ENCODE measurements at regions not wholly inside any gene's neighbourhood (a gene's known extent, or its start where the extent isn't known, plus 50 kb on each side); places are given as distances from the start of the nearest gene placed in this dataset.

DNA sequence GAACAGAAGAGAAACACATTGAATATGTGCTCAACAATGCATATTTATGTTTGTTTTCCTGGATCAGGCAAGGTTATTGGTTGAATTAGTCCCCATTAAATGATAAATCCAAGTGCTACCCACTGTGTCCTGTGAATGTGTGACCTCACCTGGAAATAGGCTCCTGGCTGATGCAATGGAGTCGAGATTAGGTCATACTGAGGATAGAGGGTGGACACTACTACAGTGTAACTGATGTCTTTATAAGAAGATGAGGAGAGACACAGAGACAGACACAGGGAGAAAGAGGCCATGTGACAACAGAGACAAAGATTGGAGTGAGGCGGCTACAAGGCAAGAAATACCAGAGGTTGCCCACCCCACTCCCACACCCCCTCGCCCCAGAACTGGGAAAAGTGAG lies 559.3 kb downstream of the C6orf118 start:
- no peak overlapping the region for H3K4ac ChIP-seq (ENCODE audit: low read depth, low read length)
- no peaks in the 10 kb centered on the region for H3K79me1 ChIP-seq (ENCODE audit: insufficient read depth, low read depth, low read length, poor library complexity, severe bottlenecking)
- Mint-ChIP-seq H3K4me1 (peaks cover 0 to 2% of the 10 kb centered on the region in 2 experiments; a peak in 1 of 4 replicates), H3K36me3 (ENCODE audit: insufficient read depth in 1 of 3, low read depth in 3 of 3) (no peaks in the 10 kb centered on the region; a peak in 1 of 7 replicates), H3K27me3 (ENCODE audit: low read depth) (no peaks in the 10 kb centered on the region), H3K27ac (no peak overlapping the region), H3K4me3 (no peak overlapping the region), H3K9me3 (no peaks in the 10 kb centered on the region; a peak in 2 of 5 replicates)
- no peak overlapping the region for H3K23ac ChIP-seq (ENCODE audit: insufficient read length, low read depth, low read length)
- H3T11ph ChIP-seq (ENCODE audit: low read length) = no peak overlapping the region
- TF ChIP-seq, protein P1, sequence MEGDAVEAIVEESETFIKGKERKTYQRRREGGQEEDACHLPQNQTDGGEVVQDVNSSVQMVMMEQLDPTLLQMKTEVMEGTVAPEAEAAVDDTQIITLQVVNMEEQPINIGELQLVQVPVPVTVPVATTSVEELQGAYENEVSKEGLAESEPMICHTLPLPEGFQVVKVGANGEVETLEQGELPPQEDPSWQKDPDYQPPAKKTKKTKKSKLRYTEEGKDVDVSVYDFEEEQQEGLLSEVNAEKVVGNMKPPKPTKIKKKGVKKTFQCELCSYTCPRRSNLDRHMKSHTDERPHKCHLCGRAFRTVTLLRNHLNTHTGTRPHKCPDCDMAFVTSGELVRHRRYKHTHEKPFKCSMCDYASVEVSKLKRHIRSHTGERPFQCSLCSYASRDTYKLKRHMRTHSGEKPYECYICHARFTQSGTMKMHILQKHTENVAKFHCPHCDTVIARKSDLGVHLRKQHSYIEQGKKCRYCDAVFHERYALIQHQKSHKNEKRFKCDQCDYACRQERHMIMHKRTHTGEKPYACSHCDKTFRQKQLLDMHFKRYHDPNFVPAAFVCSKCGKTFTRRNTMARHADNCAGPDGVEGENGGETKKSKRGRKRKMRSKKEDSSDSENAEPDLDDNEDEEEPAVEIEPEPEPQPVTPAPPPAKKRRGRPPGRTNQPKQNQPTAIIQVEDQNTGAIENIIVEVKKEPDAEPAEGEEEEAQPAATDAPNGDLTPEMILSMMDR (conservative IDR thresholded peaks at IDR 0.05) = no peak
- no peak overlapping the region for H4K91ac ChIP-seq (ENCODE audit: insufficient read length, low read depth, low read length)
- H3K18ac ChIP-seq (ENCODE audit: insufficient read length, low read depth, low read length) = no peak overlapping the region
- no peak overlapping the region for H3K14ac ChIP-seq (ENCODE audit: insufficient read depth, low read length)
- no peaks in the 10 kb centered on the region for H4K20me1 ChIP-seq (ENCODE audit: control insufficient read depth, insufficient read depth, insufficient read length)
- no peak overlapping the region for H3K27ac ChIP-seq (ENCODE audit: insufficient read length, low read depth, low read length)
- H3K9ac ChIP-seq (ENCODE audit: extremely low read depth, insufficient read length, low read length) = no peak overlapping the region
- H3K27me3 ChIP-seq (ENCODE audit: insufficient read depth, low read length) = no peaks in the 10 kb centered on the region
- no peak overlapping the region for H2BK15ac ChIP-seq (ENCODE audit: low read depth, low read length)
- no peaks in the 10 kb centered on the region for H3K9me3 ChIP-seq (ENCODE audit: control insufficient read depth, low read depth, low read length)
- no peaks in the 10 kb centered on the region for H3K79me2 ChIP-seq (ENCODE audit: insufficient read depth, low read length)
- no peak overlapping the region for H2BK12ac ChIP-seq (ENCODE audit: insufficient read length, low read depth, low read length)
- H3K4me2 ChIP-seq (ENCODE audit: insufficient read depth, insufficient read length, low read length) = no peak overlapping the region
- H2AK5ac ChIP-seq (ENCODE audit: insufficient read length, low read length) = no peak overlapping the region
- no peaks in the 10 kb centered on the region for H3K4me1 ChIP-seq (ENCODE audit: insufficient read depth, low read length)
- no peak overlapping the region for H4K5ac ChIP-seq (ENCODE audit: insufficient read length, low read depth, low read length)
- no peak overlapping the region for H4K8ac ChIP-seq (replicated peaks; ENCODE audit: insufficient read length, low read depth, low read length)
- no peak overlapping the region for H2BK120ac ChIP-seq (ENCODE audit: low read depth, low read length, poor library complexity, severe bottlenecking)
- H3K23me2 ChIP-seq (ENCODE audit: insufficient read length, low read depth, low read length, poor library complexity, severe bottlenecking) = no peaks in the 10 kb centered on the region
- no peak overlapping the region for H2BK5ac ChIP-seq (ENCODE audit: insufficient read length, low read length)
- WGBS (ENCODE audit: extremely low coverage, insufficient read length, low lambda C conversion rate) = no CpG with 5 or more reads among the region's 3 CpGs
- DNase-seq = no peak
- no peak overlapping the region for H3K56ac ChIP-seq (ENCODE audit: insufficient read length, low read depth, low read length)
- no peak overlapping the region for H2AFZ ChIP-seq (ENCODE audit: low read length)
- no peak overlapping the region for H2BK20ac ChIP-seq (ENCODE audit: low read depth, low read length, poor library complexity, severe bottlenecking)

Measured in H9 (cell line).